ENCODE measurements at regions not wholly inside any gene's neighbourhood (a gene's known extent, or its start where the extent isn't known, plus 50 kb on each side); places are given as distances from the start of the nearest gene placed in this dataset.

DNA sequence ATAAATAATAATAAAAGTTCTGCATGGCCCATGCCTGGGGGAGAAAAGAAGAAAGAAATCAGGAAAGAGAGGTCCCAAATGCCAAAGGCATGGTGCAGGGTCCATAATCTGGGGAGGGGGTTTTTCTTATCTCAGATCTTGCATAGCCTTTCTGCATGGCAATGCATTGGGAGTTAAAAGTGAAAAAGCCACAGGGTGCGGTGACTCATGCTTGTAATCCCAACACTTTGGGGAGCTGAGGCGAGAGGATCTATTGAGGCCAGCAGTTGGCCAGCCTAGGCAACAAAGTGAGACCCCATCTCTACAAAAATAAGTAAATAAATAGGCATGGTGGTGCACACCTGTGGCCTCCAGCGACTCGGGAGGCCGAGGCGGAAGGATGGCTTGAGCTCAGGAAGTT is 76.8 kb upstream of the GATA2 start:
- no peak for DNase-seq

DNA sequence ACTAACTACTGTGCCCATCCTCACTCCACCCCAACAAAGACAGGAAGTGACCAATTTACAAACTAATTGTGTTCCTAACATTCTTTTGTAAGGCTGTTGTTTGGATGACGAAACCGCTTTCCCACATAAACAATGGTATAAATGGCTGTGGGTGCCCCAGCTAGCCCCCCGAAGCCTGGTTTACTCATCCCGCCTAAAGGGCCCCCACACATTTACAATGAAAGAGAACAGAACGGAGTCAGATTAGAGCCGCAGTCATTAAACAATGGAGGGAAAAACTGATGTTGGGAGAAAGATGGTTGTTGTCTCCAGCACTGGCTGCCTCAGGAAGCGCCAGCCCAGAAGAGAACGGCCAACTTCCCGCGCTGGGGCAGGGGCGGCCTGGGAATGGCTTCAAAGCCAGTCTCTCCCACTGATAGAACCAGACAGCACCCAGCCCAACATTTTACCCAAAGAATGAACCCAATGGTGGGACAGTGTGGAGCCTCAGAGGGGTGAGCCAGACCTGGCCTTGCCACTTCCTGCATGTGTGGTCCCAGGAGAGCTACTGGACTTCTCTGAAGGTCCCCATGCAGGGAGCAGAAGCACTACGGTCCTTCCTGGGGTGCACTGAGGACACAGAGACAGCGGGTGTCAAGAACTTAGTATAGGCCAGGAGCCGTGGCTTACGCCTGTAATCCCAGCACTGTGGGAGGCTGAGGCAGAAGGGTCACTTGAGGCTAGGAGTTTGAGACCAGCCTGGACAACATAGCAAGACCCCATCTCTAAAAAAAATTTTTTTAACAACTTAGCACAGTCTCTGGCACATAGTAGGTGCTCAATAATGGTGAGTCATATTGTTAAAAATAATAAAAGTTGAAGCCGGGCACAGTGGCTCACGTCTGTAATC is 75.8 kb upstream of the GATA2 start:
- DNase-seq: no peak

DNA sequence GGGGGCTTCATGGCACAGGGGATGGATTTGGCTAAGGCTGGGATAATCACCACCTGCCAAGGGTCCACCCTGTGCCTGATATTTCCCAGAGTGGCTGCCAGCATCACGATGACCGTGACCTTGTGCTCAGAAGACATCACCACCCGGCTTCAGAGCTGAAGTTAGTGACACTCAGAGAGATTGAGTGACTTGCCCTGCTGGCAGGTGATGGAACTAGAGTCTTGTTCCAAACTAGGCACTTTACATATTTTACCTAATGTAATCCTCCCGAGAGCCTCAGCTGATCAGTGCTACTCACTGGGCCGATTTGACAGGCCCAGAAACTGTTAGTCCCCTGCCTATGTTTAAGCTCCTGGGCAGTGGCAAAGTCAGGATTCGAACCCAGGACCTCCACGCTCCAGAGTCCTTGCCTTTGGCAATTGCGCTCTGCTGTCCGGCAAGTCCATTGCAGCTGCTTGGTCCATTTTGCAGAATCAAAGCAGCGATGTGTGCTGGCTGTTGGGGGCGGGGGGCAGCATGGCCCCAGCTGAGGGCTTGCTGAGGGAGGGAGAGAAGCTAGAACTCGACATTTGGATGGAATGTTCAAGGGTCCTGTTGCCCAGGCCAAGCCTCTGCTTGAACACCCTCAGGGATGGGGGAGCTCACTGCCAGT is 74.8 kb upstream of the GATA2 start:
- DNase-seq: no peak

DNA sequence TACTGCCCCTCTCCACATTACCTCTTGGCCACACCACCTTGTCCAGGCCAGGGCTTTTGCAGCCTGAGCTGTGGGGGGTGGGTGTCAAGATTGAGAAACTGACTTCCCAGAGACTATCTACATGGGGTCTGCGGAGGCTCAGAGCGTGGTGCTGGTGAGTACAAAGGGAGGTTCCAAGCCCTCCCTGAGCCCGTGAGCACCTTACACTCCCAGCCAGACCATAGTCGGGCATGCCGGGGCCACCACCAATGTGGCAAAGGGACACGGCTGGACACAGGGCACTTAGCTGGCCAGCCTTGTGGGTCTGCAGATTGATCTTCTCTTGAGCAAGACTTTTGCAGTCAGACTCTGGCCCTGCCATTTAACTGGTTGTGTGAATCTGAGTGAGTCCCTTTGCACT is 74.1 kb upstream of the GATA2 start:
- no peak for DNase-seq

DNA sequence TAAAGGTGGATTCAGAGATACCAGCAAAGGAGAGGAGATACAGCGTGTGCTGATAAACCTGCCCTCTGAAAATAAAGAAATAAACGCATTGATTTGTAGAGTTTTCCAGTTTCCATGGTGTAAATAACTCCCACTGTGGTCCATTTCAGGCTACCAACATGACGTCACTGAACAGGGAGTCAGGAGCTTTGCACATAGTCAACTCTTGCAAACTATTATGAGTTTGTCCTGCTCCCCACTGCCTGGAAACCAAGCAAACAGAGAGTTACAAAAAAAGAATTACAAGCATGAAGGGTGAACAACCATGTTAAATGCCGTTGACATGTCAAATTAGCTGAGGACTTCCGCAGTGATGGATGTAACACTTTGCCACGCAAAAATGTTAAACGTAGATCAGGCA is 70.4 kb upstream of the GATA2 start:
- DNase-seq: no peak

DNA sequence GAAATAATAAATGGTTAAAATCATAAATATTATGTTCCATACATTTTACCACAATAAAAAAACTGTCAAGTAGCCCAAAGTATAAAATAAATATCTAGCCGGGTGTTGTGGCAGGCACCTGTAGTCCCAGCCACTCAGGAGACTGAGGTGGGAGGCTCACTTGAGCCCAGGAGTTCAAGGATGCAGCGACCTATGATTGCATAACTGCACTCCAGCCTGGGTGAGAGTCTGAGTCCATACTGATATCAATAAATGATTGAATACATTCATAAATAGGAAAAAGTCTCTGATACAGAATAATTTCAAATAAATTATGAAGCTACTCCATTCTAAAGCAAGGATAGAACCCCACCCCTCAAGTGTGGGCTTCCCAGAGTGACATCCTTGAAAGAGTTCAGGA is 68.5 kb upstream of the GATA2 start:
- no peak for DNase-seq

DNA sequence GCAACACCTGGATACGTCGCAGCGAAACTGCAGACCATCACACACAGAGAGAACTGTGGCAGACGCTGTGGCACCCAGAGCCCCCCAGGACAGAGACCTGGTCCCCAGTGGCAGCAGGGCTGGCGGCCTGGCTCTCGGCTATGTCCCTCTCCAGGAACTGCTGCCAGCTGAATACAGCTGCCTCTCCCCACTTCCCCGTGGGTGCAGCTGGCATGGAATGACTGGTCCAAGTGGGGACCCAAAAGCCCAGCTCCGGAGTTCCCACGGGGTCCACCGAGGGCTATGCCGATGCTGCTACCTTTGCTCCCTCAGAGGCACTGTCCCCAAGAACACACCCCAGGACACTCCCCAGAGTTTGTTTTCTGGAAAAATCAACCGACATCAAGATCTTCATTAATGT is 67.8 kb upstream of the GATA2 start:
- DNase-seq: no peak

DNA sequence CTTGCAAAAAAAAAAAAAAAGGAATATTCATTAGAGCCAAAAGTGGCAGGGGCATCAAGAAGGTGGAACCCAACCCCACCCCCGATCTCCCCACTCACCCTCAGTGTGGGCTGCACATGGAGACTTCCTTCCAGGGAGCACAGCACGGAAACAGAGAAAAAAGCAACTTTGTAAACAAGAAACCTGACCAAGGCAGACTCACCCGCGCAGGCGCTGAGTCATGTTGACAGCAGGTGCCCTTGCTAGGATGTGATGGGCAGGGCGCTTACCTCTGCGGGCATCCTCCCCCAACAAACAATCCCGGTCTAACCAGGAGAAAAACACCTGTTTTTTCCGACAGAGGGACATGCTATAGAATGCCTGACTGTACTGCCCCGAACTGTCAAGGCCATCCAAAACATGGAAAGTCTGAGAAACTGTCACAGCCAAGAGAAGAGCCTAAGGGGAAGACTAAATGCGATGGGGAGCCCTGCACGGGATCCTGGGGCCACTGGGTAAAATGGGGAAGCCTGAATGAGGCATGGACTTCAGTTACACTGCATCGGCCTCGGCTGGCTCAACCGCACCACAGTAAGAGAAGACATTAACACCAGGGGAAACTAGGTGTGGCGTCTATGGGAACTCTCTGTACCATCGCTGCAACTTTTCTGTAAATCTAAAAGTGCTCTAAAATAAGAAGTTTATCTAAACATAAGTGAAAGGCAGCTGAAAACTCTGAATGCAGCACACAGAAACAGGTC is 66.7 kb upstream of the GATA2 start:
- DNase-seq: no peak

DNA sequence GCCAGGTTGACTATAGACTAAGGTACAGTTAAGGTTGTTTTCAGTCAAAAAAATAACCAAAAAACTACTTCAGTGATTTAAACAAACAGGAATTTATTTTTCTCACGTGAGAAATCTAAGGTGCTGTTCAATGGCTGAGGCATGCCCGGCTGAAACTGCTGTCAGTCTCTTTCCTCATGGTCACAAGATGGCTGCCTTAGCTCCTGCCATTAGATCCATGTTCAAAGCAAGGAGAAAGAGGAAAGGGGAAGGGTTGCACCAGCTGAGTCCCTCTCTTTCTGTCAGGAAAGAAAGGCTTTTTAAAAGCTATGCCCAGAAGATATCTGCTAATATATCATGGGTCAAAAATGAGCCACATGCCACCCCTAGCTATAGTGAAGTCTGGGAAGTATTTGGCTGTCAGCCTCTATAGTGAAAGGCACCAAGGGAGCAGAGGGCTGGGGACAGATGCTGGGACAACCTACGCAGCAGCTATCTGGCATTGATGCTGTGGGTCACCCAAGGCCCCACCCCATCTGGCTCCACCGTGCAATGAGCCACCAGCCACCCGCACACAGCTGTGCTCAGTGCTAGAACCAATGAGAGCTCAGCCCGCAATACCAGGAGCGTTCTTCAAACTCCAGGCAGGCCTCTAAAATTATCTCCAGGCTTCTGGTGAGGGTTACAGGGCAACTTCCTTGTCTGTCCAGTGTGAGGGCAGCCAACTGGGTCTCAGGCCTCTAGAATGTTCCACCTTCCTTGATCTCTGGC is 64.7 kb upstream of the GATA2 start:
- no peak for DNase-seq

DNA sequence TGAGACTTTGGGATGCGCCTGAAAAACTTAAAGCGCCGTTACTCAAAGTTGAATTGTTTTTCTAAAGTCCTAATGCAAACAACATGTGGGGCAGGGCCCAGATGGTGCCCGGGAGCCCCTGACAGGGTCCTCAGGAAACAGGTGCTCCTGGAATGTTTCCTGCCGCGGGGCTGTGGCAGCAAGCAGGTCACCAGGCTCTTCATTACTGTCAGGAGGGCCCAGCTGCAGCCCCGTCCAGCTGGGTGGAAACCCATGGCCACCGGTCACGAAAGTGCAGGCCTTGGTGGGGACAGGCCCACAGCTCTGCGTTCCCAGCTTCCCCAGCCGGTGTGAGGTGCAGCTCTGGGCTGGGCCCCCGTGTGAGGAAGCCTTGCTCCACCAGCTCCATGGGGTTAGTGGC is 63.9 kb upstream of the GATA2 start:
- no peak for DNase-seq

DNA sequence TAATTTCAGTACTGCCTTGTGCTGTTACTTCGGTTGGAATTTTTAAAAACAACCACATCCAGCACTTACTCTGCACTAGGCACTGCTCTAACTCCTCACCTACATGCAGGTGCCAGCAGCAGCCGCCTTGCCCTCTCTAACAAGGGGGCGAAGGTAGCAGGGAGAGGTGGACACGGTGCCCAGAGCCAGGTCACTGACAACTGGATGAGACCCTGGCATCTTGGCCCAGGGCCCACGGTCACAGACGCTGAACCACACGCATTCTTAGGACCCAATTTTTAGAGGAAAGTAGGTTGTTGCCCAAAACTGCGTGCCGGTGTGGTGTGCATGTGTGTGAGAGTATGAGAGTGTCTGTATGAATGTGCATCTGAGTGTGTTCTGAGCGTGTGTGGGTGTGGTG is 63.4 kb upstream of the GATA2 start:
- no peak for DNase-seq

DNA sequence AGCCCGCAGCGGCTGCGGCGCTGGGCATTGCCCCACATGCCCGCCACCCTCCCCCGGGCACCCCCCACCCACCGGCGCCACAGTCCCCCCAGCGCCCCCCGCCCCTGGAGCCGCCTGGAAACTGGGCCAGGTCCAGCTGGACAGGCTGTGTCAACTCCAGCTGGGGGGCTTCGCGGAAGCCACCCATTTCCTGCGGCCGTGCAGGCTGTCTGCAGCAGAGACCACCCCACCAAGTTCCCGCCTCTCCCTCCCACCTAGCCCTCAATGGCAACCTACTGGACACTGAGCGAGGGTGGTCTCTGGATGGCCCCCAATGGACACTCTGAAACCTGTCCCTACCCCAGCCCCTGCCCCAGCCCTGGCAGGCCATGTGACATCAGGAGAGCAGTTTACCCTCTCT is 62.8 kb upstream of the GATA2 start:
- no peak for DNase-seq

DNA sequence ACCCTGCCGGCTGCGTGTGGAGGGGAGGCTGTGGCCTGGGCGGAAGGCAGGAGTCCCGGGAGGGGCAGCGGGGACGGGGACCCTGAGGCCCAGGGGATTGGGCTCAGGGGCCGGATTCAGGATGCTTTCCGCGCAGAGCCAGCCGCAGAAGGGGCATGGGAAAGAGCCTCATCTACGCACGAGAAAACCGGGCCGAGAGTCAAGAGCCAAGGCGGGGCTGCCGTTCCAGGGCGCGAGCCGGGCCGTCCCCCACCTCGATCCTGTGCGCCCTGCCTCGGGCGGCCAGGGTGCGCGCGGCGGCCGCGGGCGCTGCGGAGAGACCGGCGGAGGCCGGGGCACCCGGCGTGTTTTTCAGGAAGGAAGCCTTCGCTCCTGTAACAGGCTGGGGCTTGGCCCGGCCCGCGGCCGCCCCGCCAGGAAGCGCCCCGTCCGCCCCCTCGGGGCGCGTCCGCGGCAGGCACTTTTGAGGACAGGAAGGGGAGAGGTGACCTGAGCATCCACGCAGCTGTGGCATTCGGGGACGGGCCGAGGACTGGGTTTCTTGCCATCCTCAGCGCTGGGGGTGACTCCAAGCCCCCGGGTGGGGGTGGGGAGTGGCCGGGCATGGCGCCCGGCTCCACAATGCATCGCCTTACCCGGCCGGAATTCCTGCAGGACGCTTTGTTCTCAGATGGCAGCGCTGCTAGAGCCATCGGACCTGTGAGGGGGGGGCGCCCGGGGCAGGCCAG is 62.3 kb upstream of the GATA2 start:
- no peak for DNase-seq

DNA sequence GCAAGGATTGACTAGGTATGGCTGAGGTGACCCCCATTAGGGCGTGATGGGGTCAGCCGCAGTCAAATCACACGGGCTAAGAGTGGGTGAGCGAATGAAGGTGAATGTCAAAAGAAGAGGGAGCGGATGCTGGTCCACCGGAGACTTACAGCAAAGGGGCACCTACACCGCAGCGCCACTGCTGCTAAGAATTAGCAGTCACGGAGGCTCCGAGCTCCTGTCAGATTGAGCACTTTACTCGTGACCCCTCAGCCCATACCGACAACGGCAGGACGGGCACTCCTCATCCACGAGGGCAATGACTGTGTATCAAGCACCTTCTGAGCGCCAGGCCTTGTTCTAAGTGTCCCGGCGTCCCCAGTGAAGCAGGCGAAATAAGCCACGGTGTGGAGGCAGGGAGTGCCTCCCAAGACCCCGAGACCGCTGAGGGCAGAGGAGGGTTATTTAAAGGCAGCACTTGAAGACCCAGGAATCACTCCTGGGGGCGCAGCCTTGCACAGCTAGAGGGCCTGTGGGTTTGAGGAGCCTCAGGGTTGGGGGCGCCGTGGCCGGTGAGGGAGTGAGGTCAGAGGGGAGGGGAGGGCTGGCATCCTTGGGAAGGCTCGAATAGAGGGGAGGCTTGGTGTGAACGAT is 61.6 kb upstream of the GATA2 start:
- no peak for DNase-seq

DNA sequence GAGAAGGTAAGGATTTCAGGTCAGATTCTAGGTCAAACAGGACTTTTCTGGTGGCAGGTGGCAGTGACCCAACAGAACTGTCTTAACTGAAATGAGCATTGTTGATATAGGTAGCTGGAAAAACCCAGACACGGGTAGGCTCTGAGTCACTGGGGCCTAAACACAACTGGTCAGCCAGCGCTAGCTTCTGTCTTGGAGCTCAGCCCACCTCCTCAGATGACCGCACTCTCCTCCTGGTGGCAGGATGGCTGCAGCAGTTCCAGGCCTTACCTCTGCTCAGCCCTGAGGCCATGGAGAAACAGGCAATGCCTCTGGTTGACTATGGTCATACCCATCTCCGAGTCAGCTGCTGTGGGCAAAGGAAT is 61.1 kb upstream of the GATA2 start:
- peak; percentile 48 for DNase-seq

DNA sequence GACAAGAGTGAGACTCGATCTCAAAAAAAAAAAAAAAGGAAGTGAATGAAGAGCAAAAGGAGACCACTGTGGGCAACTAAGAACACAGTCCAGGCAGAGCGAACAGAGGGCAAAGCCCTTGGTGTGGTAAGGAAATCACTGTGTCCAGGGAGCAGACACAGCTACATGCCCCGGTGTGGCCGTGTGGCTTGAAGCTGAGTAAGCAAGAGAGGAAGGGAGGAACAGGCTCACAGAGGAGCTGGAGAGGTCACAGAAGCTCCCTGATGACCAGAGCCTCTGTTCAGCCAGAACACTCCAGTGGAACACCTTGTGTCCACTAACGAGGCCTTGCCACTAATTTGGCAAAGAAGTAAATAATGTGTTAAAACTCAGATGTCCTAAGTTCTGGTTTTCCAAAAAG is 60.6 kb upstream of the GATA2 start:
- no peak for DNase-seq

DNA sequence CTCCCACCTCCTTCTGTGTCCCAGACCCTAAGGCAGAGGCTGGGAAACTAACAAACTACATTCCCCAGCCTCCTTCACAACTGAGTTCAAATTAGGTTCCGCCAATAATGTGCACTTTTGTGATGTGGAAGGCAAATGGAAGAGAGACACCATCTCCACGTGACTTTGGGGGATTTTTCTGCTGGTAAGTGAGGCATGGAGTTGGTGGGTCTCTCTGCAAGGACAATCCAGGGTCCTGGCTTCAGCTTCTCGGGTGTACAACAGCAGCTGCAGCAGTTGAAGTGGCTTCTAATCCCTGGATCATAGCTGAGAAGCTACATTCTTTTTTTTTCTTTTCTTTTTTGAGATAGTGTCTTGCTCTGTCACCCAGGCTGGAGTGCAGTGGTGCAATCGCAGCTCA is 58.9 kb upstream of the GATA2 start:
- DNase-seq: no peak

DNA sequence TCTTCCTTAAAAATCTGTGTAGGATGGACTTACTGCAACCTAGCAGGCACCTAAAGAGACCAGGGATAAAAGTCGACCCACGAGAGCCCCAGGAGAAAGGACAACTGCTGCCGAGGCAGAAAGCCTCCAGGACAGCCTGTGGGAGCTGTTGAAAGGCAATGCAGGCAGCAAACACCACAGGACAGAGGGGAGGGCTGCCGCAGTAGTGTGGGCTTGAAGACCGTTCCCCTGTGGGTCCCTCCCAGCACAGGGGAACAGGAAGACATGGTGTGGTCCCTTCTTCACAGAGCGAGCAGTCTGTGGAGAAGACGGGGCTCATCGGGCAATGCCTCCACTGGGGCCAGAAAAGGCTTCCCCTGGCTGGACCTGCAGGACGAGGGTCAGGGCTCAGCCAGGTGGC is 58.5 kb upstream of the GATA2 start:
- no peak for DNase-seq

DNA sequence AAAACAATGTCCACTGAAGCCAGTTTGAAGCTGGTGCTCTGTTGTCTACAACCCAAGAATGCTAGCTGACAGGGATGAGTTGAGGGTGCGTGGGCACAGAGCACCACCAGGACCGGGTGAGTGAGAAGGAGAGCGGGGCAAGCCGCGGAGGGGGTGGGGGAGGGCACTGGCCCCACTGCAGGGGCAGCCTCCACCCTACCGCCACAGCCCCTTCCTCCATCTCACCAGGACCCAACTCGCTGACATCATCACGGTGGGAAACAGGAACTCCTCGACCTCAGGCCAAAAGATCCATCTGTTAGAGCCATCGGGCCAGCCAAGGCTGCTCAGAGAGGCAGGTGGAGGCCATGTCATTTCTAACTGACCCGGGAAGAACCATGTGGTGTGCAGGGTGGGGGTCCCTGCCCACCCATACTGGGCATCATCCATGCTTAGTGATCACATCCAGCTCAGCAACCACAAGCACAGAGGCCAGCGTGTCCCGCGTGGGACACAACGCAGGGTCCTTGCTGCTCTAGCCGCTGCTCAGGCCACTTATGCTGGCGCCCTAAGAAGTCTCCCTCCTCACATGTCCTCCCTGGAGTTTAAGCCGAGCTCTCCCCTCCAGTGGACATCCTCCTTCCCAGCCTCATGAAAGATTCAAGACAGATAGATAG is 57.6 kb upstream of the GATA2 start:
- no peak for DNase-seq

DNA sequence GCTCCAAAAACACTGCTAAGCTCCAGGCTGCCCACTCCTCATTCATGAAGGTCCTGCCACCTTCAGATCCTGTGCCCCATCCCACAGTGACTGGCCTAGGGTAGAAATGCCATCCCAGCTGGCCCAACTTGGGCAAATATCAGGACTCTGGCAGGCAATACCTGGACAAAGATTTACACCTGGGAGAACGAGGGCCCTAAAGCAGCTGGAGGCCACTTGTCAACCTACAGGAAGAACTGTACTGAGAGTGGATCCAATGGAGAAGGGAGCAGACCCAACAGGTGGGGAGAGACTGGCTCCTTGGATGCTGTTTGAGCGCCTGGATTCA is 57.1 kb upstream of the GATA2 start:
- no peak for DNase-seq

DNA sequence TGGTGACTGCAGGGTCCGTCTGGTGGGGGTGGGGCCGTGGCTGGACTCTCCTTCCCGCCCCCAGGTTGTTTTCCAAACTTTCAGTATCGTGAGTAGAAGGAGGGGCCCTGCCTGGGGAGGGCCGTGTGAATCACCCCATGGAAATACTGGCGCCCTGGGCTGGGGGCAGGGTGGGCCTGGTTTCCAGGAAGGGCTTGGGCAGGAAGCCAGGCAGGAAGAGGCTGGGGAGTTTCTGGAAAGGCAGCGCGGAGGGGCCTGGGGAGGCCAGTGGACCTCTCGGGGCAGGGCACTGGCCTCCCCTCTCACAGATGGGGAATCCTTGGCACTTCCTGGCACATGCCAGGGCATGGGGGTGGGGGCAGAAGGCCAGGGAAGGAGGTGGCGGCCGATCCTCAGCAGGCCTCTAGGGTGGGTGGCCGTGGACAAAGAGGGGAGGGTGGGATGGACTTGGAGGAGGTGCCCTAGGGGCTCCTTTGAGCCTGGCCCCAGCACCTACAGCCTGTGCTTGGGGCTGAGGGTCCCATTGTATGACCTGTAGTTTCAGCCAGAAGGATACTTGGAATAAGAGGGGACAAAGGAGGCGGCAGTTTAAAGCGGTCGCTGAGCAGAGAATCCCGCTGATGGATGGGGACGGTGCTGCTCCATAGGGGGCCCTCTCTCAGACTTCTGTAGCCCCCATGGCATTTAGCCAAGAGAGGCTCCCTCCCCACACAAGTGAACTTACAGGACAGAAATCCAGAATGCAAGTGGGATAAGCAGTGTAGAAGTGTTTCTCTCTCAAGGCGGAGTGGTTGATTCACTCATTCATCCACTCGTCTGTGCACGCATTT is 56.5 kb upstream of the GATA2 start:
- DNase-seq: peak; percentile 57
